ENCODE measurements at regions not wholly inside any gene's neighbourhood (a gene's known extent, or its start where the extent isn't known, plus 50 kb on each side); places are given as distances from the start of the nearest gene placed in this dataset.

DNA sequence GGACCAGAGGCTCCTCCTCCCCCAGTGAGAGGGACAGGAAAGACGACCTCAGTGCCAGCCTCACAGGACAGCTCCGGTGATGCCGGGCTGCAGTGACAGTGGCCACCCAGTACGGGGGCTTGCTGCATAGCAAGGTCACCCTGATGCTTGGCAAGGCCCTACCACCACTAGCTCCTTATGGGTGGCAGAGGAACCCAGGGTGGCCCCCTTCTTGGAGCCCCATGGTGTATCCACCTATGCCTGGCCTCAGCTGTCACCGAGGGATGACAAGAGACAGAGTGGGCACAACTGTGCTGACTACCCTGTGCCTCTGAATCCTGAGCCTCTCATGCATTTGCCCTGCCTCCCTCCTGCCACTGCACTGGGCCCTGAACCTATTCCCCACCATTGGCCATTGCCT is 809.2 kb downstream of the TBC1D22A start:
- Histone ChIP-seq H3K9ac (no peak overlapping the region), H3K4me2 (no peak overlapping the region), H3K36me3 (no peaks in the 10 kb centered on the region), H3K4me3 (no peak overlapping the region), H3K4me1 (no peaks in the 10 kb centered on the region), H3K9me3 (replicated peaks in 1 of 11) (peaks cover 0 to 8% (median 0%) of the 10 kb centered on the region in 11 experiments; a peak in 1 of 22 replicates), H3K27ac (no peak overlapping the region), H3K27me3 (no peaks in the 10 kb centered on the region), H4K20me1 (no peaks in the 10 kb centered on the region)
- TF ChIP-seq Cebpa-rat (IDR thresholded peaks at IDR 0.05) = no peak

DNA sequence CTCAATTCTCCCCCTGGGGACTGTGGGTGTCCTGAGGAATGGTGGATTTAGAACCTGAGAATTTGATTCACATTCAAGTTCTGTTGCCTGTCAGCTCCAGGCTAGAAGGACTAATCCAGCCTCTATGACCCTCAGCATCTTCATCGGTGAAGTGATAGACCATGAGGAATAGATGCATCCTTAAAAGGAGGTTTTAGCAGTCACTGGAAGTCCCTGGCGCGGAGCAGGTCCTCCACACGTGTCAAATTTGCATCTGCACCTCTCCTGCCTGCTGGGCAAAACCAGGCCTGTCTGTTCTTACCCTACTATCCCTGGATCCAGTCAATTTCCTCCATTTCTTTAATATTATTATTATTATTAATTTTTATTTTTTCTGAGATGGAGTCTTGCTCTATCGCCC is 808.4 kb downstream of the TBC1D22A start:
- Histone ChIP-seq H3K36me3 (no peaks in the 10 kb centered on the region), H3K4me3 (no peak overlapping the region), H3K27ac (no peak overlapping the region), H3K4me2 (no peak overlapping the region), H3K4me1 (peaks cover 0 to 7% (median 0%) of the 10 kb centered on the region in 10 experiments; a peak in 4 of 20 replicates), H3K27me3 (no peaks in the 10 kb centered on the region), H4K20me1 (no peaks in the 10 kb centered on the region), H3K9ac (no peak overlapping the region), H3K9me3 (replicated peaks in 1 of 11) (peaks cover 0 to 8% (median 0%) of the 10 kb centered on the region in 11 experiments; a peak in 1 of 22 replicates)
- TF ChIP-seq Cebpa-rat (IDR thresholded peaks at IDR 0.05) = no peak

DNA sequence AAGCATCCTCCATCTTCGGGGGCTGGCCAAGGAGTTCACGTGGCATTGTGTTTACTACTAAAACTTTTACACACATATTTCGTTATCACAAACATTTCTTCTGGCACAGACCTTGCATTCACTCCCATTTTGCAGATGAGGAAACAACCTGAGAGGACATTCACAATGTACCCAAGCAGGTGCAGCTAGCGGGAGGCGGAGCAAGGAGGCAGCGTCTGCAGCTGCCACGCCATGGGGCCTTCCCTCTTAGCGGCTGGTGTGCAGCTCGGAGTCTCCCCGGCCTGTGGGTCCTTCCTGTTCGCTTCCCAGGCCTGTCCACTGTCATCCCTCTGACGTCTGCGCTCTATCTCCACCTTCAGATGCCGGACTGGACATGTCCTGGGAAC is 807.8 kb downstream of the TBC1D22A start:
- H3K36me3 ChIP-seq = no peaks in the 10 kb centered on the region
- H3K4me3 ChIP-seq = no peak overlapping the region
- peaks cover 0 to 11% (median 4%) of the 10 kb centered on the region in 10 experiments; a peak in 12 of 20 replicates for H3K4me1 ChIP-seq
- no peak for TF ChIP-seq Cebpa-rat (IDR thresholded peaks at IDR 0.05)
- no peak overlapping the region for H3K4me2 ChIP-seq
- H3K9me3 ChIP-seq (replicated peaks in 1 of 11) = peaks cover 0 to 8% (median 0%) of the 10 kb centered on the region in 11 experiments; a peak in 1 of 22 replicates
- no peak overlapping the region for H3K27ac ChIP-seq
- H3K9ac ChIP-seq = no peak overlapping the region
- no peaks in the 10 kb centered on the region for H3K27me3 ChIP-seq
- no peaks in the 10 kb centered on the region for H4K20me1 ChIP-seq

DNA sequence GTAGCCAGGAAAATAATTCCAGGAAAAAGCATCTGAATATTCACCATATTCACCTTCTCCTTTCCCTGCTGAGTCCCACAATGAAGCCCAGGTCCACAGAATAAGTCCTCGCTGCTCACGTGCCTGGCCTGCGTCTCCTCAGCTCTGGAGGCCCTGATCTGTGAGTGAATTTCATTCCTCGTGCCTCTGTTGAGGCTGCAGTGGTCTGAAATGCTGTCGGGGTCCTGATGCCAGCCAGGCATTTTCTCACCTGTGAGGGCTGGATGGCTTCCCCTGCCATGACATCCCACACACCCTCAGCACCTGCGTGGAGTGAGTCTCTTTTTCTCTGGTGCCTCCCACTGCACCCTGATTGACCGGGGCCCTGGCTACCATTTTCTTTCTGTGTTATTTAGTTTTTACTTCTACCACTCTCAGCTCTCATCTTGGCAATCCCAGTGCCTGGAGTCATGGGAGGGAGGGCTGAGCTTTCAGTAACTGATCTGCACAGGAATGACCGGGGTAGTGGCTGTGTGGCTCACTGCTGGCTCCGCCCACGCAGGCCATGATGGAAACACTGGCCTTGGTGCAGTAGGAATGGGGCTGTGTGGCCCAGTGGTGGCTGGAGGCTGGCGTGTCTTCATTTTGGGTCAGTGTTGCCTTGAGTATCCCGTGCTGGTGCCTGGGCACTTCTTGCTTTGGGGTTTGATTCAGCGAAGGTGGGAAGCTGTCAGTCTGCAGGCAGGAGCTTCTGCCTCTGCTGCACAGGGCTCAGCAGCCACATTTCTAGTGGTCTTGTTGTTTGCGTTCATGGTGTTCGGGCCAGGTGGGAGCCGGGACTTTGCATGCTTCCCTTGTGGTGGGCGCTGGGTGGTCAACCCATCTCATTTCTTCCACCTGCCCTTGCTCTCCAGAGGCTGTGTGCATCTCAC is 807.2 kb downstream of the TBC1D22A start:
- Histone ChIP-seq H3K4me2 (no peak overlapping the region), H3K9me3 (replicated peaks in 1 of 11) (peaks cover 0 to 8% (median 0%) of the 10 kb centered on the region in 11 experiments; a peak in 1 of 22 replicates), H3K27ac (no peak overlapping the region), H3K36me3 (no peaks in the 10 kb centered on the region), H3K4me3 (no peak overlapping the region), H3K9ac (no peak overlapping the region), H3K27me3 (no peaks in the 10 kb centered on the region), H3K4me1 (peaks cover 4 to 17% (median 11%) of the 10 kb centered on the region in 10 experiments; a peak in 18 of 20 replicates), H4K20me1 (no peaks in the 10 kb centered on the region)
- no peak for TF ChIP-seq Cebpa-rat (IDR thresholded peaks at IDR 0.05)

DNA sequence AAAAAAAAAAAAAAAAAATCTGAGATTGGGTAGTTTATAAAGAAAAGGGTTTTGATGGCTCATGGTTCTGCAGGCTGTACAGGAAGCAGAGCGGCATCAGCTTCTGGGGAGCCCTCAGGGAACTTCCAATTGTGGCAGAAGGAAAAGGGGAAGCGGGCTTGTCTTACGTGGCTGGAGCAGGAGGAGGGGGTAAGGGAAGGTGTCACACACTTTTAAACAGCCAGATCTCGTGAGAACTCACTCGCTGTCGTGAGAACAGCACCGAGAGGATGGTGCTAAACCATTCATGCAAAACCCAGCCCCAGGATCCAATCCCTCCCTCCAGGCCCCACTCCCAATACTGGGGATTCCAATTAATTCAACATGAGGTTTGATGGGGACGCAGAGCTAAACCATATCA is 806.2 kb downstream of the TBC1D22A start:
- H3K4me2 ChIP-seq = no peak overlapping the region

DNA sequence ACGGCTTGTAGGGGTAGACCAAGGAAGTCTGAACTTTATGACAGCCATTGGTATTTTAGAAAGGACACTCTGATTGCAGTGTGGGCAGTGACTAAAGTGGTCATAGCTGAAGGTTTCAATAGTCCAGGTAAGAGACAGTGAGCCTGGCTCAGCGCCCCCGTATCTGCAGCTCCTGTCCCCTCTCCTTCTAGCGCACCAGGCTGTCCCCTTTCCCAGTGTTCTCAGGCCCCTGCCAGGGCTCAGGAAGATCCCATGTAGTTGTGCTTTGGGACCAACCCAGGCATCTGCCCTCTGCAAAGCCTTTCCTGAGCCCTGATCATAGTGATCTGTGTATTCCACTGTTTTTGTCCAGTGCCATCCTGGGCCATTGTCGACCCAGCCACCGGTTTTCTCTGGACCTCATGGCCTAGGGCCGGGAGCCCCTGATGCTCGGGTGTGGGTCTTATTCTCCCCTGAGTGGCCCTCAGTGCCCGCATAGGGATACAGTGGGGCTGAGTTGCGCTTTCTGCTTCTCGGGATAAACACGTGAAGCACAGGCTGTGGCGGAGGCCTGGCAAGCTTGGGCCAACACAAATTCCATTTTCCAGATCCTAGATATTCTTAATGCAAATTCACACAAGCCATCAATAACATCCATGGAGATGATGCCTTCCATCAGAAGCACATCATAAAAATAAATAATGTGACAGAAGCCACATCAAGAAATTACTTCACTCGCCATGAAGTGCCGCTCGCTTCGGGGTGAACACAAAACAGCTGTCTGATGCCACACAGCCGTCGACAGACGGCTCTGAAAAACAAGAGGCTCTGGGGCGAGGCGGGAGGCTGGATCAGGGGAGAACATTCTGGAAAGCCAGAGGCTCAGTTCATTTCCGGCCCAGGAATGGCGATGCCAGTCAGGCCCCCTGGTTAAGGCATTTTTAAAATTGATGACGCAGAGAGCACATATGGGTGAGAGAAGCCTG is 805.0 kb downstream of the TBC1D22A start:
- no peak for TF ChIP-seq Cebpa-rat (IDR thresholded peaks at IDR 0.05)
- H3K9me3 ChIP-seq (replicated peaks in 1 of 11) = peaks cover 0 to 8% (median 0%) of the 10 kb centered on the region in 11 experiments; a peak in 1 of 22 replicates
- H3K36me3 ChIP-seq = no peaks in the 10 kb centered on the region

More for the DNA sequence above, 806.2 kb downstream of the TBC1D22A start:
- Histone ChIP-seq H3K36me3 (no peaks in the 10 kb centered on the region), H3K4me1 (peaks cover 6 to 27% (median 20%) of the 10 kb centered on the region in 10 experiments; a peak in 18 of 20 replicates), H3K27me3 (no peaks in the 10 kb centered on the region), H3K27ac (no peak overlapping the region), H4K20me1 (no peaks in the 10 kb centered on the region; a peak in 1 of 22 replicates), H3K9ac (no peak overlapping the region), H3K4me3 (no peak overlapping the region), H3K9me3 (replicated peaks in 1 of 11) (peaks cover 0 to 8% (median 0%) of the 10 kb centered on the region in 11 experiments; a peak in 1 of 22 replicates)
- no peak for TF ChIP-seq Cebpa-rat (IDR thresholded peaks at IDR 0.05)

DNA sequence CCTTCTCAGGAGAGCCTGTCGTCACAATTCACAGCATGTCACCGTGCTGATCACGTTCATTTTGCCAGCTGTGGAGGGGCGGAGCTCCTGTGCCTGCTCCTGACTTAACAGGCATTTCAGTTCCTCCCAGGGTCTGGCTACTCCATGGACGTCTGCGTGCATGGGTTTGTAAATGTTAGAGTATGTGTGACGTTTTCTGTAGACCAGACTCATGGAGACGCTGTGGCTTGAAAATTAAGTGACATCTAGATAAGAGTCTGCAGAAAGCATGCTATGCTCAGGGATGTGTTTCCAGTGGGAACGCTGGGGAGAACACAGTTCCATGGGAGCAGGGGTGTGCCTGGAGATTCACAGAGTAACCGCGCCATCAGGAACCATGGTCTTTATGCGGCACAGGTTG is 804.0 kb downstream of the TBC1D22A start:
- H3K9ac ChIP-seq = no peak overlapping the region
- H3K4me2 ChIP-seq = no peak overlapping the region
- no peak for TF ChIP-seq Cebpa-rat (IDR thresholded peaks at IDR 0.05)
- no peak overlapping the region for H3K4me3 ChIP-seq
- H4K20me1 ChIP-seq = no peaks in the 10 kb centered on the region; a peak in 1 of 22 replicates
- no peaks in the 10 kb centered on the region for H3K36me3 ChIP-seq
- no peak overlapping the region for H3K27ac ChIP-seq
- peaks cover 0 to 8% (median 0%) of the 10 kb centered on the region in 11 experiments; a peak in 1 of 22 replicates for H3K9me3 ChIP-seq (replicated peaks in 1 of 11)
- H3K27me3 ChIP-seq = no peaks in the 10 kb centered on the region
- peaks cover 6 to 30% (median 24%) of the 10 kb centered on the region in 10 experiments; a peak in 18 of 20 replicates for H3K4me1 ChIP-seq

More for the DNA sequence above, 805.0 kb downstream of the TBC1D22A start:
- Histone ChIP-seq H3K9ac (no peak overlapping the region), H3K4me3 (no peak overlapping the region), H3K27me3 (no peaks in the 10 kb centered on the region), H4K20me1 (no peaks in the 10 kb centered on the region; a peak in 1 of 22 replicates), H3K27ac (no peak overlapping the region), H3K4me1 (peaks cover 6 to 30% (median 24%) of the 10 kb centered on the region in 10 experiments; a peak in 18 of 20 replicates), H3K4me2 (no peak overlapping the region)

DNA sequence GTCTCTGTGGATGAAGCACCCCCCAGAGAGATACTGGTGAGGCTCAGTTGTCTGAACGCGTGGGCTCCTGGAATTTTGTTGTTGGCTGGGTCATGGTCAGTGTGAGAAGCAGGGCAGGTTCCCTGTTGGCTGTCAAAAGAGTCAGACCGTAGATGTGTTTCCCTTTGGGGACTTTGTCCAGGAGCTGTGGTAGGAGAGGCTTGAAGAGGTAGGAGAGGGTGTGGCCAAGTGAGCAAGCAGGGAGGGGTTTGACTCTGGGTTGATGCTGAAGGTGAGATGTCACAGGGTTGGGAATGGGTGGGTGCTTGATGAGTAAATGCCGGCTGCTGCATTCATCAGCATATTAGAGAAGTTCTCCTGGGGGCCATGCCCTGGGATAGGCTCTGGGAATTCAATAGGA is 803.2 kb downstream of the TBC1D22A start:
- no peaks in the 10 kb centered on the region for H3K36me3 ChIP-seq
- peak overlapping the region in 7 of 11 experiments; percentile 51 to 77 (median 62); a peak in 13 of 22 replicates for H3K4me2 ChIP-seq
- peaks cover 6 to 30% (median 24%) of the 10 kb centered on the region in 10 experiments; a peak in 18 of 20 replicates for H3K4me1 ChIP-seq
- no peak overlapping the region for H3K9ac ChIP-seq
- peak overlapping the region in 1 of 11 experiments; percentile 49; a peak in 3 of 22 replicates for H3K27ac ChIP-seq
- no peaks in the 10 kb centered on the region; a peak in 1 of 22 replicates for H4K20me1 ChIP-seq
- H3K27me3 ChIP-seq = no peaks in the 10 kb centered on the region
- H3K9me3 ChIP-seq (replicated peaks in 1 of 11) = peaks cover 0 to 8% (median 0%) of the 10 kb centered on the region in 11 experiments; a peak in 1 of 22 replicates
- no peak for TF ChIP-seq Cebpa-rat (IDR thresholded peaks at IDR 0.05)
- no peak overlapping the region for H3K4me3 ChIP-seq
